ENCODE measurements at regions not wholly inside any gene's neighbourhood (a gene's known extent, or its start where the extent isn't known, plus 50 kb on each side); places are given as distances from the start of the nearest gene placed in this dataset.

GRCh38 chr2:20566331-20566730 lies 84.6 kb downstream of the HS1BP3 start:
- no peak for TF ChIP-seq TCF4 (CRISPR knock-in tag; IDR thresholded peaks at IDR 0.05; ENCODE audit: borderline replicate concordance)
- no peak for TF ChIP-seq GLIS3 (CRISPR knock-in tag; IDR thresholded peaks at IDR 0.05)
- TF ChIP-seq ARNTL (CRISPR knock-in tag; IDR thresholded peaks at IDR 0.05; ENCODE audit: borderline replicate concordance, low read depth): no peak
- no peak for TF ChIP-seq ZNF565 (CRISPR knock-in tag; conservative IDR thresholded peaks at IDR 0.05; ENCODE audit: low read depth)
- TF ChIP-seq SNAI2 (CRISPR knock-in tag; IDR thresholded peaks at IDR 0.05): no peak
- no peak for TF ChIP-seq OSR1 (CRISPR knock-in tag; IDR thresholded peaks at IDR 0.05)
- no peak for TF ChIP-seq ZNF70 (CRISPR knock-in tag; IDR thresholded peaks at IDR 0.05)
- no peak for TF ChIP-seq ZNF8 (CRISPR knock-in tag; IDR thresholded peaks at IDR 0.05)
- TF ChIP-seq RARB (CRISPR knock-in tag; IDR thresholded peaks at IDR 0.05): no peak
- no peak for TF ChIP-seq PATZ1 (CRISPR knock-in tag; IDR thresholded peaks at IDR 0.05; ENCODE audit: borderline replicate concordance)
- TF ChIP-seq CSDC2 (CRISPR knock-in tag; IDR thresholded peaks at IDR 0.05): no peak
- no peak for TF ChIP-seq ZC3H10 (CRISPR knock-in tag; IDR thresholded peaks at IDR 0.05)
- no peak for TF ChIP-seq CREB5 (CRISPR knock-in tag; IDR thresholded peaks at IDR 0.05; ENCODE audit: low read depth)
- no peak for TF ChIP-seq ZFP3 (CRISPR knock-in tag; IDR thresholded peaks at IDR 0.05)
- TF ChIP-seq ISL1 (CRISPR knock-in tag; IDR thresholded peaks at IDR 0.05): no peak
- TF ChIP-seq ESRRG (CRISPR knock-in tag; IDR thresholded peaks at IDR 0.05): no peak
- TF ChIP-seq TOX (CRISPR knock-in tag; IDR thresholded peaks at IDR 0.05; ENCODE audit: borderline replicate concordance): no peak
- TF ChIP-seq BACH2 (CRISPR knock-in tag; IDR thresholded peaks at IDR 0.05; ENCODE audit: borderline replicate concordance): no peak
- ATAC-seq: no peak

GRCh38 chr2:20567159-20567925 lies 83.6 kb downstream of the HS1BP3 start:
- no peak for TF ChIP-seq TSHZ2 (CRISPR knock-in tag; IDR thresholded peaks at IDR 0.05)
- no peak for TF ChIP-seq ZFP3 (CRISPR knock-in tag; IDR thresholded peaks at IDR 0.05)
- no peak for TF ChIP-seq SNAI2 (CRISPR knock-in tag; IDR thresholded peaks at IDR 0.05)
- no peak for TF ChIP-seq ZNF8 (CRISPR knock-in tag; IDR thresholded peaks at IDR 0.05)
- TF ChIP-seq ZNF565 (CRISPR knock-in tag; conservative IDR thresholded peaks at IDR 0.05; ENCODE audit: low read depth): no peak
- TF ChIP-seq CREB5 (CRISPR knock-in tag; IDR thresholded peaks at IDR 0.05; ENCODE audit: low read depth): no peak
- TF ChIP-seq CSDC2 (CRISPR knock-in tag; IDR thresholded peaks at IDR 0.05): no peak
- no peak for TF ChIP-seq TCF4 (CRISPR knock-in tag; IDR thresholded peaks at IDR 0.05; ENCODE audit: borderline replicate concordance)
- no peak for TF ChIP-seq ZNF70 (CRISPR knock-in tag; IDR thresholded peaks at IDR 0.05)
- no peak for TF ChIP-seq ESRRG (CRISPR knock-in tag; IDR thresholded peaks at IDR 0.05)
- TF ChIP-seq CSRNP3 (CRISPR knock-in tag; IDR thresholded peaks at IDR 0.05): no peak
- no peak for TF ChIP-seq BACH2 (CRISPR knock-in tag; IDR thresholded peaks at IDR 0.05; ENCODE audit: borderline replicate concordance)
- TF ChIP-seq PATZ1 (CRISPR knock-in tag; IDR thresholded peaks at IDR 0.05; ENCODE audit: borderline replicate concordance): no peak
- no peak for TF ChIP-seq GLIS3 (CRISPR knock-in tag; IDR thresholded peaks at IDR 0.05)
- TF ChIP-seq PPARA (CRISPR knock-in tag; IDR thresholded peaks at IDR 0.05; ENCODE audit: borderline replicate concordance): no peak
- no peak for TF ChIP-seq ZFP30 (CRISPR knock-in tag; IDR thresholded peaks at IDR 0.05)
- TF ChIP-seq ISL1 (CRISPR knock-in tag; IDR thresholded peaks at IDR 0.05): no peak
- TF ChIP-seq TOX (CRISPR knock-in tag; IDR thresholded peaks at IDR 0.05; ENCODE audit: borderline replicate concordance): no peak
- TF ChIP-seq ARNTL (CRISPR knock-in tag; IDR thresholded peaks at IDR 0.05; ENCODE audit: borderline replicate concordance, low read depth): no peak
- TF ChIP-seq ZC3H10 (CRISPR knock-in tag; IDR thresholded peaks at IDR 0.05): no peak
- no peak for ATAC-seq

All from SK-N-SH treated with all-trans-retinoic acid at 6 μM for 48 hours (cell line).